GM23338 (cell line): ENCODE measurements at regions not wholly inside any gene's neighbourhood (a gene's known extent, or its start where the extent isn't known, plus 50 kb on each side); places are given as distances from the start of the nearest gene placed in this dataset.
A peak's percentile ranks its signal among the peaks of the same experiment; 100 is the strongest.

Experiments
- ATAC-seq: fragments of 200-7000 bp; cut with Tn5 transposase; 3 replicates; pipeline ENCODE4 v1.9.1; 2020
- DNase-seq: peaks from one replicate; pipeline ENCODE4 v3.0.0-alpha.2; 2015; ENCODE audit warnings: low spot score
- H2AFZ ChIP-seq: fragments of 200-600 bp; sonication (generic); 2 replicates; pipeline ENCODE4 v1.8.0; 2016; ENCODE audit warnings: antibody characterized with exemption, mild to moderate bottlenecking, moderate library complexity
- H3F3A ChIP-seq: fragments of 200-600 bp; sonication (generic); replicated peaks from 2 replicates; pipeline ENCODE4 v1.8.0; 2017; ENCODE audit warnings: antibody characterized with exemption, mixed run types, low read depth
- H3K27ac ChIP-seq: fragments of 200-600 bp; sonication (generic); 2 replicates; pipeline ENCODE4 v1.6.1; 2016; ENCODE audit warnings: low read depth
- H3K27me3 ChIP-seq: fragments of 200-600 bp; sonication (generic); 2 replicates; pipeline ENCODE4 v1.8.0; 2016; ENCODE audit warnings: mild to moderate bottlenecking, mixed run types, moderate library complexity; ENCODE audit not compliant: insufficient read depth
- H3K36me3 ChIP-seq: fragments of 200-600 bp; sonication (generic); 2 replicates; pipeline ENCODE4 v1.8.0; 2016; ENCODE audit warnings: mild to moderate bottlenecking; ENCODE audit not compliant: insufficient read depth
- H3K4me1 ChIP-seq: fragments of 200-600 bp; sonication (generic); 2 replicates; pipeline ENCODE4 v1.8.0; 2016; ENCODE audit warnings: mild to moderate bottlenecking, moderate library complexity; ENCODE audit not compliant: insufficient read depth
- H3K4me2 ChIP-seq: fragments of 200-600 bp; sonication (generic); 2 replicates; pipeline ENCODE4 v1.7.1; 2017; ENCODE audit warnings: mixed run types
- H3K4me3 ChIP-seq: fragments of 200-600 bp; sonication (generic); 2 replicates; pipeline ENCODE4 v1.6.1; 2016; ENCODE audit warnings: mixed run types
- H3K79me2 ChIP-seq: fragments of 200-600 bp; sonication (generic); replicated peaks from 2 replicates; pipeline ENCODE4 v1.8.0; 2017; ENCODE audit warnings: mild to moderate bottlenecking; ENCODE audit not compliant: insufficient read depth
- H3K9me2 ChIP-seq: fragments of 200-600 bp; sonication (generic); 2 replicates; pipeline ENCODE4 v1.8.0; 2017; ENCODE audit not compliant: insufficient read depth
- H4K20me1 ChIP-seq: fragments of 200-600 bp; sonication (generic); replicated peaks from 2 replicates; pipeline ENCODE4 v1.8.0; 2017; ENCODE audit warnings: mild to moderate bottlenecking; ENCODE audit not compliant: insufficient read depth
- H3K27ac Mint-ChIP-seq: 2 replicates; pipeline ENCODE4 v1.8.0; 2020; ENCODE audit warnings: inconsistent platforms, mild to moderate bottlenecking, moderate library complexity, mixed read lengths
- H3K27me3 Mint-ChIP-seq: 3 replicates; pipeline ENCODE4 v1.8.0; 2022; ENCODE audit warnings: low read depth, mild to moderate bottlenecking, moderate library complexity, mixed read lengths, inconsistent platforms; ENCODE audit not compliant: insufficient read depth, poor library complexity
- H3K36me3 Mint-ChIP-seq: 3 replicates; pipeline ENCODE4 v1.8.0; 2021; ENCODE audit warnings: low read depth, mild to moderate bottlenecking, inconsistent platforms, moderate library complexity, mixed read lengths
- H3K4me1 Mint-ChIP-seq: 3 replicates; pipeline ENCODE4 v1.8.0; 2020; ENCODE audit warnings: mild to moderate bottlenecking, inconsistent platforms, mixed read lengths
- H3K4me3 Mint-ChIP-seq: 3 replicates; pipeline ENCODE4 v1.8.0; 2021; ENCODE audit warnings: moderate library complexity, mild to moderate bottlenecking, inconsistent platforms, mixed read lengths
- H3K9me3 Mint-ChIP-seq: 3 replicates; pipeline ENCODE4 v1.8.0; 2020; ENCODE audit warnings: moderate library complexity, mild to moderate bottlenecking, inconsistent platforms, mixed read lengths
- EZH2phosphoT487 ChIP-seq: fragments of 200-600 bp; sonication (generic); IDR thresholded peaks from one replicate; pipeline ENCODE4 v1.8.1; 2018; ENCODE audit warnings: antibody characterized with exemption; ENCODE audit not compliant: unreplicated experiment
- POLR2AphosphoS5 ChIP-seq: IDR thresholded peaks from 2 replicates; pipeline ENCODE4 v1.6.1; 2016; ENCODE audit warnings: antibody characterized with exemption, low read depth
- ZNF114 ChIP-seq: fragments of 250-450 bp; sonication (Bioruptor Pico); IDR thresholded peaks from 2 replicates; pipeline ENCODE4 v1.5.0; 2020; ENCODE audit warnings: mild to moderate bottlenecking, moderate library complexity
- TF ChIP-seq, protein P1 (sequence below), 2 experiments: fragments of 200-600 bp in 1 of 2; sonication (generic) in 1 of 2; conservative IDR thresholded peaks; 2 replicates each; pipeline versions ENCODE4 v1.5.1 to v1.6.1; 2016 to 2017; ENCODE audit warnings: antibody characterized with exemption in 2 of 2, low read depth in 2 of 2, mild to moderate bottlenecking in 2 of 2, moderate library complexity in 1 of 2
- TF ChIP-seq, protein P2 (sequence below): IDR thresholded peaks from one replicate; pipeline ENCODE4 v1.6.1; 2018; ENCODE audit warnings: antibody characterized with exemption; ENCODE audit not compliant: unreplicated experiment

DNA sequence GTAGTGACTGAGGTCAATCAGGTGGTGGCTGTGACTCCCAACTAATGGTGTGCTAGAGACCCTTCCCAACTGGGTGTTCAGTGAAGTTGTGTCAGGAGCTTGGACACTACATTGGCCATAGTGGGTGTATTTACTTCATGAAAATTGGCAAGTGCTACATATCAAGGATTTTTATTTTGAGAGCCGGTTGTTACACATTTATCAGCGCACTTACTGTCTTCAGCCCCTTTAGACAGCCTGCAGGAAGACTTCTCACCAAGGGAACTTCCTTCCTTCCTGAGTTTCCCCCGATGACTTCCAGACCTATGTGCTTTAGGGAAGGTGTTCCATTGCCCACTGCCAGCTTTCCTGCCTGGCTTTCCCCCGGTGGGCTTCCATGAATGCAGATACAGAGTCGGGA is 261.2 kb downstream of the CBLN1 start:
- no peaks in the 10 kb centered on the region for H4K20me1 ChIP-seq
- no peaks in the 10 kb centered on the region for H3K27me3 ChIP-seq
- DNase-seq, result no peak
- Mint-ChIP-seq H3K27ac (no peak overlapping the region), H3K36me3 (no peaks in the 10 kb centered on the region; the same call in 2 of the 3 replicates), H3K4me3 (no peak overlapping the region), H3K4me1 (peaks cover 54% of the 10 kb centered on the region), H3K9me3 (no peaks in the 10 kb centered on the region), H3K27me3 (peaks cover 5% of the 10 kb centered on the region)
- no peak for ATAC-seq
- TF ChIP-seq, protein P1, sequence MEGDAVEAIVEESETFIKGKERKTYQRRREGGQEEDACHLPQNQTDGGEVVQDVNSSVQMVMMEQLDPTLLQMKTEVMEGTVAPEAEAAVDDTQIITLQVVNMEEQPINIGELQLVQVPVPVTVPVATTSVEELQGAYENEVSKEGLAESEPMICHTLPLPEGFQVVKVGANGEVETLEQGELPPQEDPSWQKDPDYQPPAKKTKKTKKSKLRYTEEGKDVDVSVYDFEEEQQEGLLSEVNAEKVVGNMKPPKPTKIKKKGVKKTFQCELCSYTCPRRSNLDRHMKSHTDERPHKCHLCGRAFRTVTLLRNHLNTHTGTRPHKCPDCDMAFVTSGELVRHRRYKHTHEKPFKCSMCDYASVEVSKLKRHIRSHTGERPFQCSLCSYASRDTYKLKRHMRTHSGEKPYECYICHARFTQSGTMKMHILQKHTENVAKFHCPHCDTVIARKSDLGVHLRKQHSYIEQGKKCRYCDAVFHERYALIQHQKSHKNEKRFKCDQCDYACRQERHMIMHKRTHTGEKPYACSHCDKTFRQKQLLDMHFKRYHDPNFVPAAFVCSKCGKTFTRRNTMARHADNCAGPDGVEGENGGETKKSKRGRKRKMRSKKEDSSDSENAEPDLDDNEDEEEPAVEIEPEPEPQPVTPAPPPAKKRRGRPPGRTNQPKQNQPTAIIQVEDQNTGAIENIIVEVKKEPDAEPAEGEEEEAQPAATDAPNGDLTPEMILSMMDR (conservative IDR thresholded peaks at IDR 0.05; ENCODE audit: low read depth in 2 of 2), result 0 out of 4 replicates have a peak, but pooled peaks of 1 of the 2 experiments have one; percentile 0
- TF ChIP-seq EZH2phosphoT487, result no peak
- peak overlapping the region; percentile 52; the same call in 1 of the 2 replicates for H3K4me2 ChIP-seq
- no peak overlapping the region for H3K27ac ChIP-seq
- H3K4me1 ChIP-seq, result peaks cover 48% of the 10 kb centered on the region
- H2AFZ ChIP-seq, result no peak overlapping the region
- H3F3A ChIP-seq, result no peaks in the 10 kb centered on the region
- H3K4me3 ChIP-seq, result no peak overlapping the region
- no peaks in the 10 kb centered on the region for H3K79me2 ChIP-seq
- no peaks in the 10 kb centered on the region for H3K36me3 ChIP-seq
- 0 out of 2 replicates have a peak, but pooled peaks cover 6% of the 10 kb centered on the region for H3K9me2 ChIP-seq

DNA sequence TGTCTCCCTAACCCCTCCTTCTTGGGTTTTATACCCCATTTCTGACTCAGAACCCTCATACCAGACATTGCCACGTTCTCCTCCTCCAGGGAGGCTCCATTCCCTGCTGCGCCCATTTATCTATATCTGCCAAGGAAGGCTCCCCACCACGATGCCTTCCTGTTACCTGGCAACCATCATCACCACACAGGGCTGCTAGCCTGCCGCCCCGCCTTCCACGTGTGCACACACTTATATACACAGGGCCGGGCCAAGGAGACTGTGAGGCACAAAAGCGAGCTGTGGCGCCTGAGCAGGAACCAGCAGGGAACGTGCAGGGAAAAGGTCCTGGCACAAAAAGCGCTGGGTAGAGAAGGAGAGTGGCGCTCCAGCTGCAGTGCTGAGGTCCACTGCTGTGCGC is 261.8 kb downstream of the CBLN1 start:
- Histone ChIP-seq H3K27me3 (no peaks in the 10 kb centered on the region), H3K79me2 (no peaks in the 10 kb centered on the region), H3K4me2 (no peak overlapping the region), H2AFZ (peak overlapping the region; percentile 63; the same call in 1 of the 2 replicates), H3K36me3 (no peaks in the 10 kb centered on the region), H3K27ac (no peak overlapping the region), H3K4me1 (peaks cover 53% of the 10 kb centered on the region), H3K4me3 (no peak overlapping the region), H3F3A (no peaks in the 10 kb centered on the region), H3K9me2 (0 out of 2 replicates have a peak, but pooled peaks cover 6% of the 10 kb centered on the region), H4K20me1 (no peaks in the 10 kb centered on the region)
- Mint-ChIP-seq H3K4me1 (peaks cover 50% of the 10 kb centered on the region), H3K4me3 (no peak overlapping the region), H3K9me3 (no peaks in the 10 kb centered on the region), H3K27ac (no peak overlapping the region), H3K36me3 (no peaks in the 10 kb centered on the region; the same call in 2 of the 3 replicates), H3K27me3 (peaks cover 5% of the 10 kb centered on the region)
- ATAC-seq (no peak; the same call in 1 of the 3 replicates), DNase-seq (no peak)
- TF ChIP-seq ZNF114, result no peak

DNA sequence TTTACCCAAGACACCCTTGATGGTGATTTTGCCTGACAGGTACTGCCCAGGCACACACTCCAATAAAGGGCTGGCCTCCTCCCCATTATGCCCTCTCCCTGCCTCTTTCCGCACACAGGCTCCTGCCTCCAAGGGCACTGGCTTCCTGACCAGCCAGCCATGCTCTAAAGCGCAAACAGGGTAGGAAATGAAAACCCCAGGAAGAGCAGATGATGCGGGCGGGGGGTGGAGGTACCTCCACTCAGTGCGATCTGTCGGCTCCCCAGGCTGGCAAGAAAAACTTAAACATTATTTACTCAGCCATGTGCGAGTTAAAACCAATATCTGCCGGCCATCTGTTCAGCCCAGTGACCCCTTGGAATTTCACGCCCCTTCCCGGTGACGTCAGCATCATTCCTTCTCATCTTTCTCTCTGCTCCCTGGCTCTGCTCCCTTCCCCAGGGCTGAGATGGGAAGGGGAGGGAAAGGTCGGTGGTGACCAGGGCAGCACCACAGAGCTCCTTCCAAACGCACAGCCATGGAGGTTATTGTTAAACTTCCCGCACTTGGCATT is 262.5 kb downstream of the CBLN1 start:
- Mint-ChIP-seq H3K9me3 (no peaks in the 10 kb centered on the region; the same call in 2 of the 3 replicates), H3K27ac (no peak overlapping the region), H3K4me3 (no peak overlapping the region), H3K4me1 (peaks cover 47% of the 10 kb centered on the region), H3K36me3 (no peaks in the 10 kb centered on the region), H3K27me3 (peaks cover 5% of the 10 kb centered on the region)
- H3K79me2 ChIP-seq, result no peaks in the 10 kb centered on the region
- no peak overlapping the region; the same call in 1 of the 2 replicates for H3K4me2 ChIP-seq
- no peaks in the 10 kb centered on the region for H3K36me3 ChIP-seq
- H4K20me1 ChIP-seq, result no peaks in the 10 kb centered on the region
- H3K27ac ChIP-seq, result no peak overlapping the region
- no peak overlapping the region for H3K4me3 ChIP-seq
- DNase-seq (peak; percentile 49), ATAC-seq (peak; percentile 36)
- H3K9me2 ChIP-seq, result 0 out of 2 replicates have a peak, but pooled peaks cover 5% of the 10 kb centered on the region
- peak overlapping the region; percentile 63 for H2AFZ ChIP-seq
- peaks cover 53% of the 10 kb centered on the region for H3K4me1 ChIP-seq
- H3K27me3 ChIP-seq, result no peaks in the 10 kb centered on the region
- H3F3A ChIP-seq, result no peaks in the 10 kb centered on the region
- TF ChIP-seq POLR2AphosphoS5, result no peak
- TF ChIP-seq, protein P2, sequence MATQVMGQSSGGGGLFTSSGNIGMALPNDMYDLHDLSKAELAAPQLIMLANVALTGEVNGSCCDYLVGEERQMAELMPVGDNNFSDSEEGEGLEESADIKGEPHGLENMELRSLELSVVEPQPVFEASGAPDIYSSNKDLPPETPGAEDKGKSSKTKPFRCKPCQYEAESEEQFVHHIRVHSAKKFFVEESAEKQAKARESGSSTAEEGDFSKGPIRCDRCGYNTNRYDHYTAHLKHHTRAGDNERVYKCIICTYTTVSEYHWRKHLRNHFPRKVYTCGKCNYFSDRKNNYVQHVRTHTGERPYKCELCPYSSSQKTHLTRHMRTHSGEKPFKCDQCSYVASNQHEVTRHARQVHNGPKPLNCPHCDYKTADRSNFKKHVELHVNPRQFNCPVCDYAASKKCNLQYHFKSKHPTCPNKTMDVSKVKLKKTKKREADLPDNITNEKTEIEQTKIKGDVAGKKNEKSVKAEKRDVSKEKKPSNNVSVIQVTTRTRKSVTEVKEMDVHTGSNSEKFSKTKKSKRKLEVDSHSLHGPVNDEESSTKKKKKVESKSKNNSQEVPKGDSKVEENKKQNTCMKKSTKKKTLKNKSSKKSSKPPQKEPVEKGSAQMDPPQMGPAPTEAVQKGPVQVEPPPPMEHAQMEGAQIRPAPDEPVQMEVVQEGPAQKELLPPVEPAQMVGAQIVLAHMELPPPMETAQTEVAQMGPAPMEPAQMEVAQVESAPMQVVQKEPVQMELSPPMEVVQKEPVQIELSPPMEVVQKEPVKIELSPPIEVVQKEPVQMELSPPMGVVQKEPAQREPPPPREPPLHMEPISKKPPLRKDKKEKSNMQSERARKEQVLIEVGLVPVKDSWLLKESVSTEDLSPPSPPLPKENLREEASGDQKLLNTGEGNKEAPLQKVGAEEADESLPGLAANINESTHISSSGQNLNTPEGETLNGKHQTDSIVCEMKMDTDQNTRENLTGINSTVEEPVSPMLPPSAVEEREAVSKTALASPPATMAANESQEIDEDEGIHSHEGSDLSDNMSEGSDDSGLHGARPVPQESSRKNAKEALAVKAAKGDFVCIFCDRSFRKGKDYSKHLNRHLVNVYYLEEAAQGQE, result no peak
